H1 (cell line): ENCODE measurements at regions not wholly inside any gene's neighbourhood (a gene's known extent, or its start where the extent isn't known, plus 50 kb on each side); places are given as distances from the start of the nearest gene placed in this dataset.
"Not testable (repeated sequence)": the region's sequence is repeated elsewhere in the genome, so short reads cannot be mapped to it uniquely, and the experiment has no call there.

ENCODE experiments used
- CTCF ChIA-PET: fragments of 300-600 bp; sonication (Branson Sonifier 250); formaldehyde crosslinking; loops from one replicate; lab custom pipeline; 2021; ENCODE audit not compliant: partially characterized antibody; lab: Charles Lee
- POLR2A ChIA-PET: fragments of 300-600 bp; sonication (Branson Sonifier 250); formaldehyde crosslinking; loops from one replicate; lab custom pipeline; 2021; ENCODE audit warnings: inconsistent platforms; ENCODE audit not compliant: partially characterized antibody; lab: Charles Lee
- DNase-seq, 2 experiments: peaks; one replicate each; pipeline versions ENCODE4 v3.0.0 to v3.0.0-alpha.2; 2010 to 2022; ENCODE audit warnings: low spot score in 2 of 2, low read depth in 1 of 2, mixed read lengths in 1 of 2
- FAIRE-seq: peaks from 2 replicates; lab custom pipeline; 2011; peaks lifted over from hg19 to GRCh38; lab: Jason Lieb, UNC
- H2AFZ ChIP-seq: 2 replicates; pipeline ENCODE4 v1.8.1; 2012; ENCODE audit warnings: low read length, inconsistent platforms
- H2AK5ac ChIP-seq: 2 replicates; pipeline ENCODE4 v1.6.1; 2013; ENCODE audit warnings: low read depth, low read length
- H2BK120ac ChIP-seq: replicated peaks from 2 replicates; pipeline ENCODE3; 2013; ENCODE audit warnings: low read depth, low read length, inconsistent platforms
- H2BK12ac ChIP-seq: 2 replicates; pipeline ENCODE4 v1.6.1; 2013; ENCODE audit warnings: low read depth, low read length
- H2BK15ac ChIP-seq: 2 replicates; pipeline ENCODE4 v1.6.1; 2013; ENCODE audit warnings: low read length
- H2BK20ac ChIP-seq: 2 replicates; pipeline ENCODE4 v1.6.1; 2013; ENCODE audit warnings: low read length
- H2BK5ac ChIP-seq: 2 replicates; pipeline ENCODE4 v1.6.1; 2013; ENCODE audit warnings: low read depth, low read length
- H3K14ac ChIP-seq: 2 replicates; pipeline ENCODE4 v1.6.1; 2013; ENCODE audit warnings: inconsistent platforms; ENCODE audit not compliant: insufficient read length
- H3K18ac ChIP-seq: 2 replicates; pipeline ENCODE4 v1.6.1; 2013; ENCODE audit warnings: low read length; ENCODE audit errors: extremely low read depth
- H3K23ac ChIP-seq: 2 replicates; pipeline ENCODE4 v1.6.1; 2013; ENCODE audit warnings: inconsistent platforms; ENCODE audit not compliant: insufficient read length
- H3K23me2 ChIP-seq: 2 replicates; pipeline ENCODE4 v1.6.1; 2013; ENCODE audit warnings: low read depth, low read length
- H3K27ac ChIP-seq: 2 replicates; pipeline ENCODE4 v1.6.1; 2011; ENCODE audit warnings: low read depth, low read length, inconsistent platforms
- H3K27me3 ChIP-seq, 4 experiments: replicated peaks in 1 of 4; 1 replicate in 1 of 4; 2 replicates in 3 of 4; pipeline versions ENCODE4 v1.6.1 to v1.8.1; 2011 to 2013; ENCODE audit warnings: low read length in 3 of 4, mild to moderate bottlenecking in 3 of 4, inconsistent platforms in 2 of 4, mixed read lengths in 2 of 4, moderate library complexity in 1 of 4; ENCODE audit not compliant: control insufficient read depth in 3 of 4, insufficient read depth in 3 of 4; ENCODE audit errors: extremely low read depth in 1 of 4
- H3K36me3 ChIP-seq, 4 experiments: 2 replicates each; pipeline versions ENCODE4 v1.6.1 to v1.8.1; 2011 to 2013; ENCODE audit warnings: mild to moderate bottlenecking in 4 of 4, low read length in 3 of 4, moderate library complexity in 2 of 4, control low read depth in 1 of 4, inconsistent platforms in 1 of 4; ENCODE audit not compliant: insufficient read depth in 4 of 4, control insufficient read depth in 2 of 4
- H3K4ac ChIP-seq: replicated peaks from 2 replicates; pipeline ENCODE3; 2013; ENCODE audit warnings: low read length, low read depth, mixed read lengths, inconsistent platforms; ENCODE audit not compliant: insufficient read length
- H3K4me1 ChIP-seq, 4 experiments: replicated peaks in 1 of 4; 1 replicate in 1 of 4; 2 replicates in 3 of 4; pipeline versions ENCODE4 v1.6.1 to v1.8.1; 2011 to 2013; ENCODE audit warnings: low read length in 3 of 4, inconsistent platforms in 2 of 4, mixed read lengths in 1 of 4; ENCODE audit not compliant: insufficient read depth in 4 of 4, control insufficient read depth in 3 of 4
- H3K4me2 ChIP-seq, 2 experiments: 2 replicates each; pipeline versions ENCODE4 v1.6.1 to v1.8.1; 2011 to 2013; ENCODE audit warnings: low read depth in 2 of 2, low read length in 2 of 2, control low read depth in 1 of 2, inconsistent platforms in 1 of 2, mild to moderate bottlenecking in 1 of 2; ENCODE audit not compliant: insufficient read depth in 1 of 2
- H3K4me3 ChIP-seq, 4 experiments: fragments of 200-600, 300-600 bp in 1 of 4; sonication (generic), shearing (Covaris generic), sonication (Bioruptor Twin) in 1 of 4; 2 replicates each; pipeline versions ENCODE4 v1.5.1 to v1.8.1; 2011 to 2016; ENCODE audit warnings: low read length in 4 of 4, low read depth in 3 of 4, control low read depth in 2 of 4, inconsistent platforms in 2 of 4, mild to moderate bottlenecking in 2 of 4, mixed read lengths in 1 of 4, moderate library complexity in 1 of 4; ENCODE audit not compliant: insufficient read depth in 2 of 4; ENCODE audit errors: extremely low read depth in 1 of 4
- H3K56ac ChIP-seq: replicated peaks from 2 replicates; pipeline ENCODE3; 2013; ENCODE audit warnings: low read depth, mild to moderate bottlenecking, mixed read lengths, low read length, inconsistent platforms; ENCODE audit not compliant: insufficient read length
- H3K79me1 ChIP-seq: 2 replicates; pipeline ENCODE4 v1.6.1; 2013; ENCODE audit warnings: low read depth, low read length, control low read depth
- H3K79me2 ChIP-seq, 2 experiments: 2 replicates each; pipeline versions ENCODE4 v1.6.1 to v1.8.1; 2012 to 2013; ENCODE audit warnings: low read length in 2 of 2, mild to moderate bottlenecking in 2 of 2, inconsistent platforms in 1 of 2; ENCODE audit not compliant: insufficient read depth in 2 of 2, control insufficient read depth in 1 of 2
- H3K9ac ChIP-seq, 4 experiments: replicated peaks in 1 of 4; 1 replicate in 1 of 4; 2 replicates in 3 of 4; pipeline versions ENCODE4 v1.6.1 to v1.8.1; 2011 to 2013; ENCODE audit warnings: low read depth in 3 of 4, low read length in 3 of 4, control low read depth in 2 of 4, mild to moderate bottlenecking in 2 of 4, moderate library complexity in 2 of 4, inconsistent platforms in 1 of 4; ENCODE audit errors: extremely low read depth in 1 of 4
- H3K9me3 ChIP-seq, 2 experiments: 2 replicates each; pipeline versions ENCODE4 v1.6.1 to v1.8.1; 2012 to 2013; ENCODE audit warnings: mild to moderate bottlenecking in 2 of 2, moderate library complexity in 2 of 2, control low read depth in 1 of 2, inconsistent platforms in 1 of 2, low read depth in 1 of 2, low read length in 1 of 2, mixed read lengths in 1 of 2; ENCODE audit not compliant: insufficient read depth in 2 of 2
- H4K20me1 ChIP-seq, 2 experiments: replicated peaks in 1 of 2; 2 replicates each; pipeline versions ENCODE3 to v1.8.1; 2011 to 2013; ENCODE audit warnings: inconsistent platforms in 2 of 2, low read length in 2 of 2, mild to moderate bottlenecking in 1 of 2; ENCODE audit not compliant: insufficient read depth in 2 of 2, control insufficient read depth in 1 of 2
- H4K5ac ChIP-seq: 2 replicates; pipeline ENCODE4 v1.6.1; 2013; ENCODE audit warnings: low read length, low read depth, mixed read lengths, inconsistent platforms; ENCODE audit not compliant: insufficient read length
- H4K8ac ChIP-seq: 2 replicates; pipeline ENCODE4 v1.8.0; 2013; ENCODE audit warnings: mild to moderate bottlenecking, moderate library complexity, low read length, inconsistent platforms; ENCODE audit not compliant: insufficient read depth; ENCODE audit errors: extremely low read depth
- H4K91ac ChIP-seq: replicated peaks from 2 replicates; pipeline ENCODE3; 2013; ENCODE audit warnings: low read length, mixed read lengths, inconsistent platforms; ENCODE audit not compliant: insufficient read length
- EP300 ChIP-seq, 2 experiments: IDR thresholded peaks; 1 replicate in 1 of 2; 2 replicates in 1 of 2; pipeline ENCODE4 v1.6.1; 2011 to 2012; ENCODE audit warnings: low read depth in 2 of 2, low read length in 2 of 2, mild to moderate bottlenecking in 2 of 2, borderline replicate concordance in 1 of 2, inconsistent platforms in 1 of 2, moderate library complexity in 1 of 2
- WGBS, 2 experiments: shearing (Covaris generic) in 1 of 2; methylation state at CpG; one replicate each; pipeline versions ENCODE4 v1.1.6 to v1.1.7; 2013 to 2015; ENCODE audit warnings: low lambda C conversion rate in 2 of 2, mixed read lengths in 2 of 2, inconsistent platforms in 1 of 2, low coverage in 1 of 2, missing lambda C conversion rate in 1 of 2; ENCODE audit not compliant: insufficient replicate concordance in 2 of 2, insufficient coverage in 1 of 2, insufficient read length in 1 of 2; ENCODE audit errors: extremely low coverage in 1 of 2, missing lambda C conversion rate in 1 of 2; 5-methylcytosine and 5-hydroxymethylcytosine counted together

- H3K9me3 ChIP-seq, H4K5ac ChIP-seq, H3K4me2 ChIP-seq, H3K27ac ChIP-seq, H2AFZ ChIP-seq, H3K79me2 ChIP-seq, H3K9ac ChIP-seq, H3K4me3 ChIP-seq, H3K56ac ChIP-seq, H3K27me3 ChIP-seq, H2BK20ac ChIP-seq, FAIRE-seq, H3K18ac ChIP-seq, H3K14ac ChIP-seq, H3K79me1 ChIP-seq, H4K8ac ChIP-seq, H2BK5ac ChIP-seq, H3K36me3 ChIP-seq, DNase-seq, CTCF ChIA-PET, H2BK12ac ChIP-seq, H3K23me2 ChIP-seq, H2BK15ac ChIP-seq, H2BK120ac ChIP-seq, H4K91ac ChIP-seq, H3K23ac ChIP-seq, H3K4ac ChIP-seq, H4K20me1 ChIP-seq, H2AK5ac ChIP-seq: not testable (repeated sequence)
- POLR2A ChIA-PET = interaction anchor here (1.9 kb wide), 1 partner anchor 7 kb away, joined by 4 read pairs; no protein-coding TSS in a partner anchor
- TF ChIP-seq EP300 (IDR thresholded peaks at IDR 0.05; ENCODE audit: borderline replicate concordance in 1 of 2, low read depth in 2 of 2, low read length in 2 of 2) = peak in 1 of 2 experiments; percentile 83; a peak in 1 of 3 replicates
- peaks cover 0 to 13% (median 3%) of the 10 kb centered on the region in 4 experiments; a peak in 4 of 7 replicates for H3K4me1 ChIP-seq
- WGBS, 2 experiments = 97% methylated on average over 6 of the region's 6 CpGs; no CpG with 5 or more reads in 1 of the 2 experiments
Observed at GRCh38 chr21:14610119-14610518, 64.0 kb upstream of the SAMSN1 start.
